Thyroid gland (tissue), 4 donors: ENCODE measurements at regions not wholly inside any gene's neighbourhood (a gene's known extent, or its start where the extent isn't known, plus 50 kb on each side); places are given as distances from the start of the nearest gene placed in this dataset.

Experiments
- CTCF ChIP-seq, 6 experiments: fragments of 200-600 bp in 3 of 6; fragments of 450-650 bp in 3 of 6; sonication (generic) in 3 of 6; IDR thresholded peaks; one replicate each; pipeline ENCODE4 v1.5.1; 2016 to 2019; ENCODE audit warnings: antibody characterized with exemption in 6 of 6, mild to moderate bottlenecking in 2 of 6, inconsistent platforms in 1 of 6, moderate library complexity in 1 of 6
- POLR2A ChIP-seq, 2 donors: fragments of 450-650 bp; IDR thresholded peaks; one replicate each; pipeline ENCODE4 v1.6.1; 2017; ENCODE audit warnings: antibody characterized with exemption in 2 of 2, mild to moderate bottlenecking in 2 of 2, moderate library complexity in 1 of 2

GRCh38 chr12:125376422-125376821, 311.2 kb downstream of the AACS start:
- no peak for TF ChIP-seq CTCF (IDR thresholded peaks at IDR 0.05)
- no peak for TF ChIP-seq POLR2A (IDR thresholded peaks at IDR 0.05)
